AG04450 (cell line): ENCODE measurements at regions not wholly inside any gene's neighbourhood (a gene's known extent, or its start where the extent isn't known, plus 50 kb on each side); places are given as distances from the start of the nearest gene placed in this dataset.

ENCODE experiments used
- CTCF ChIA-PET: fragments of 300-600, 350-600 bp; formaldehyde crosslinking; extraction: SDS; loops from one replicate; lab custom pipeline; 2022; ENCODE audit warnings: antibody characterized with exemption, inconsistent platforms; lab: Charles Lee
- POLR2A ChIA-PET: fragments of 350-600 bp; formaldehyde crosslinking; extraction: SDS; loops from one replicate; lab custom pipeline; 2021; ENCODE audit warnings: antibody characterized with exemption, inconsistent platforms; lab: Yijun Ruan, JAX
- DNase-seq: peaks from one replicate; pipeline ENCODE4 v3.0.0-alpha.2; 2011; ENCODE audit warnings: low read depth, low spot score
- H3K27ac ChIP-seq: one replicate; pipeline ENCODE4 v1.5.1; 2012; ENCODE audit warnings: low read depth, low read length, control low read depth
- H3K27me3 ChIP-seq: one replicate; pipeline ENCODE4 v1.6.0; 2012; ENCODE audit warnings: low read length; ENCODE audit not compliant: control insufficient read depth, insufficient read depth
- H3K4me3 ChIP-seq: 2 replicates; pipeline ENCODE4 v1.5.1; 2011; ENCODE audit warnings: mild to moderate bottlenecking, low read depth, low read length, control low read depth
- H3K9me3 ChIP-seq: 2 replicates; pipeline ENCODE4 v1.5.1; 2012; ENCODE audit warnings: low read length; ENCODE audit not compliant: control insufficient read depth, insufficient read depth
- TF ChIP-seq, protein P1 (sequence below): IDR thresholded peaks from 2 replicates; pipeline ENCODE4 v1.5.1; 2011; ENCODE audit warnings: low read depth, low read length, control low read depth, inconsistent platforms

DNA sequence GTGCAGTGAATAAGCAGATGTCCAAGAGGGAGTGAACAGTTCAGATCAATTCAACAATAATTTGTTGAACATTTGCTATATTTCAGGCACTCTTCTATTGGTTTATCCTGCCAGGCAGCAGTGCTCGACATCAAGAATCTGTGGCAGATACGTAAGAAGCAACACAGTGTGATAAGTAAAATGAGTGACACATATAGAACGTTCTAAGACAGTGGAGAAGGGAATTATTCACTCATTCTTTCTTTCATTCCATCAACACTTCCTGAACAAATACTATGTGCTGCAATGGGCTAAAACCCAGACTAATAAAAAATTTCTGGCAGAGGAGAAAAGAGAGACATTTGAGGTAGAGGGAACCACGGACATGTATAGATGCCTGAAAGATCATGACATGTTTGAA is 89.9 kb upstream of the GLIS3 start:
- POLR2A ChIA-PET: no interaction called here
- no peak for DNase-seq
- H3K27me3 ChIP-seq: peaks cover 2% of the 10 kb centered on the region
- no peak overlapping the region for H3K27ac ChIP-seq
- H3K4me3 ChIP-seq: no peak overlapping the region
- TF ChIP-seq, protein P1, sequence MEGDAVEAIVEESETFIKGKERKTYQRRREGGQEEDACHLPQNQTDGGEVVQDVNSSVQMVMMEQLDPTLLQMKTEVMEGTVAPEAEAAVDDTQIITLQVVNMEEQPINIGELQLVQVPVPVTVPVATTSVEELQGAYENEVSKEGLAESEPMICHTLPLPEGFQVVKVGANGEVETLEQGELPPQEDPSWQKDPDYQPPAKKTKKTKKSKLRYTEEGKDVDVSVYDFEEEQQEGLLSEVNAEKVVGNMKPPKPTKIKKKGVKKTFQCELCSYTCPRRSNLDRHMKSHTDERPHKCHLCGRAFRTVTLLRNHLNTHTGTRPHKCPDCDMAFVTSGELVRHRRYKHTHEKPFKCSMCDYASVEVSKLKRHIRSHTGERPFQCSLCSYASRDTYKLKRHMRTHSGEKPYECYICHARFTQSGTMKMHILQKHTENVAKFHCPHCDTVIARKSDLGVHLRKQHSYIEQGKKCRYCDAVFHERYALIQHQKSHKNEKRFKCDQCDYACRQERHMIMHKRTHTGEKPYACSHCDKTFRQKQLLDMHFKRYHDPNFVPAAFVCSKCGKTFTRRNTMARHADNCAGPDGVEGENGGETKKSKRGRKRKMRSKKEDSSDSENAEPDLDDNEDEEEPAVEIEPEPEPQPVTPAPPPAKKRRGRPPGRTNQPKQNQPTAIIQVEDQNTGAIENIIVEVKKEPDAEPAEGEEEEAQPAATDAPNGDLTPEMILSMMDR: no peak
- no peaks in the 10 kb centered on the region for H3K9me3 ChIP-seq
- CTCF ChIA-PET: no interaction called here

DNA sequence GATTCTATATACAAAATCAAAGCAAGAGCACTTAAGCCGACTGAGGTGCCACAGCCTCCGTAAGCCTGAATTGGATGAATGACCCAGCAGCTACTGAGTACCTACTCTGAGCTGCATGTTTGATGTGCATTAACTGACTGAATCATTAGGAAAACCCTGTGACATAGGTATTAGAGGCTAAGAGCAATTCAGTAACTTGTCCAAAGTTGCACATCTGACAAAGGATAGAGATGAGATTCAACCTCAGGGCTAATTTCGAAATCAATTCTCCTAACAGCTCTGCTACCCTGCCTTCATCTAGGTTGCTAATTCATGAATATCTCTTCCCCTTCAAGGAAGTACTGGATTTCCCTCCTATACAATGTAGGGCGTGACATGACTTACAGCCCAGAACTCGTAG is 89.1 kb upstream of the GLIS3 start:
- ChIA-PET POLR2A (no interaction called here), CTCF (interaction anchor here (0.6 to 1.3 kb wide), 2 partner anchors 251 to 948 kb away, joined by 3 read pairs; no protein-coding TSS in a partner anchor)
- no peak overlapping the region for H3K27ac ChIP-seq
- TF ChIP-seq, protein P1: no peak
- no peaks in the 10 kb centered on the region for H3K9me3 ChIP-seq
- DNase-seq: no peak
- peaks cover 2% of the 10 kb centered on the region for H3K27me3 ChIP-seq
- H3K4me3 ChIP-seq: no peak overlapping the region

DNA sequence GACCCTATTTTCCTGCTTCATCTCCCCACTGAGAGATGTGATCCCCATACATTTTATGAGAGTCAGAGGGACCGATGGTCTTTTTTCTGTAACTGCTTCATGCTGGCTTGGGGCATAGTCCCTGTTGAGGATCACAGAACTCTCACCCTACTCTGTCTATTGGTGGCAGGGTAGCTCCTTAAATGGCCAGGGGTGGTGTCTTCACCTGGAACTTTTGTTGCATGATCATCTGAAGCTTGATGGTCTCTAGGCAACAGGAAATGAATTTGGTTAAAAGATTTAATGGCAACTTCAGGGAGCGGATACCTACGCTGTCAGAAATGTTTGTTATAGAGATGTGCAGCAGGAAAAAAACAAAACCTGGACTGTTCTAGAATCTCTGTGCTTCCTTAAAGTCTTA is 87.0 kb upstream of the GLIS3 start:
- CTCF ChIA-PET: interaction anchor here (1.2 to 1.4 kb wide), 2 partner anchors 20 to 48 kb away, joined by 3 to 5 read pairs; no protein-coding TSS in a partner anchor
- H3K27me3 ChIP-seq: peaks cover 3% of the 10 kb centered on the region
- TF ChIP-seq, protein P1: no peak
- H3K9me3 ChIP-seq: no peaks in the 10 kb centered on the region
- POLR2A ChIA-PET: no interaction called here
- no peak for DNase-seq
- no peak overlapping the region for H3K4me3 ChIP-seq
- H3K27ac ChIP-seq: no peak overlapping the region

DNA sequence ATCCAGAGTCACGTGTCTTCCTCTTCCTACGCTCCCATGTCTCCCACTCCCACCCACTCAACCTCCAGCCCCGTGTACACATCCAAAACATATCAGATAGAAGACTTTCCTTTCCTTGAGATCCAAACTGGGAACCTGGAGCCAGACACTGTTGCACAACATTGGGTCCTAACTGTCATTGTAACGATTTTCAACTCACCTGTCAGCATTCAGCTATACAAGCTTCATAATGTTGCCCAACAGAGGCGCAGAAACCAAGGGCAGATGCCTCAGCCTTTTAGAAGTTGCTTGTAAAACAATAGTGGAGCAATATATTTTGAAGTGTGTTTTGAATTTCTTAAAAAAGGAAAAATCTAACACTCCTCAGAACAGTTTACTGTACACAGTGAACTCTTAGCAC is 84.9 kb upstream of the GLIS3 start:
- DNase-seq: no peak
- Histone ChIP-seq H3K4me3 (no peak overlapping the region), H3K9me3 (no peaks in the 10 kb centered on the region), H3K27ac (no peak overlapping the region), H3K27me3 (peaks cover 5% of the 10 kb centered on the region)
- ChIA-PET POLR2A (no interaction called here), CTCF (no interaction called here)
- TF ChIP-seq, protein P1: no peak

DNA sequence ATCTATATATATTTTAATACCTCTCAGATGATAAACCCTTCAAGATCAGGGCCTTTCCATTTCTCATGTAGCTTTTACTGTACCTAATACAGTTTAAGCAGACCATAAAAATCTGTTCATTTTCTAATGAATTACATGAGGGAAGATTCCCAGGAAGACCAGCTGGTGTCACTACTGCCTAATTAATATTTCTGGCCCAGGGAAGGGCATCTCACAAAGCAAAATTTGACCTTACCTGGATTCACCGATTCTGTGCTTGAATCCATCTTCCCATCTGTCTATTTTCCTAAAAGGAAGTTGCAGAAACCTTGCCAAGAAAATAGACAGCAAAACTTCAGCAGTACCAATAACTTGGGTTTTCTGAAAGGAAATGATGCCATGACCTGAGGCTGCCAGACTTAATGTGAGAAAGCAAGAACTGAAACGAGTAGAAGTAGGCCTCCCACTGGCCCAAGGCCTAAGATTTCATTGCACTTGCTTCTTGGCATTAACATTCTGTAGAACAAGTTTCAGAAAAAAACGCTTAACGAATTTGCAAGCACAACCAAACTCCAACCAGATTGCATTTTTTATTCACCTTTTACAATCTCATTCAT is 83.0 kb upstream of the GLIS3 start:
- Histone ChIP-seq H3K27me3 (peaks cover 14% of the 10 kb centered on the region), H3K27ac (no peak overlapping the region), H3K9me3 (no peaks in the 10 kb centered on the region), H3K4me3 (no peak overlapping the region)
- CTCF ChIA-PET: interaction anchor here (0.6 to 1.1 kb wide), 2 partner anchors 258 to 580 kb away, joined by 3 to 4 read pairs; no protein-coding TSS in a partner anchor
- DNase-seq: no peak
- POLR2A ChIA-PET: no interaction called here
- TF ChIP-seq, protein P1: peak; percentile 47
